Right lobe of liver (tissue), 6 donors: ENCODE measurements at regions not wholly inside any gene's neighbourhood (a gene's known extent, or its start where the extent isn't known, plus 50 kb on each side); places are given as distances from the start of the nearest gene placed in this dataset.

Experiments
- ATAC-seq, 4 donors: fragments of 200-7000 bp; cut with Tn5 transposase; one replicate each; pipeline ENCODE4 v1.9.1; 2020; ENCODE audit warnings: mild to moderate bottlenecking in 4 of 4, moderate library complexity in 4 of 4
- DNase-seq, 3 donors: peaks; one replicate each; pipeline ENCODE4 v3.0.0-alpha.2; 2020
- H3K27ac ChIP-seq, 3 donors: fragments of 200-600 bp; one replicate each; pipeline ENCODE4 v1.8.0; 2022
- H3K27me3 ChIP-seq, 2 donors: fragments of 200-600 bp; one replicate each; pipeline ENCODE4 v1.8.0; 2022
- H3K36me3 ChIP-seq, 4 donors: fragments of 200-600 bp; sonication (generic) in 1 of 4; one replicate each; pipeline versions ENCODE4 v1.5.1 to v1.8.0; 2017 to 2022; ENCODE audit warnings: control low read depth in 1 of 4
- H3K4me1 ChIP-seq, 4 donors: fragments of 200-600 bp; sonication (generic) in 1 of 4; one replicate each; pipeline versions ENCODE4 v1.5.1 to v1.8.0; 2017 to 2022; ENCODE audit warnings: control low read depth in 1 of 4
- H3K4me3 ChIP-seq, 3 donors: fragments of 200-600 bp; one replicate each; pipeline ENCODE4 v1.8.0; 2022
- H3K9me3 ChIP-seq, 4 donors: fragments of 200-600 bp; sonication (generic) in 1 of 4; one replicate each; pipeline versions ENCODE4 v1.5.1 to v1.8.0; 2017 to 2022; ENCODE audit warnings: control low read depth in 1 of 4
- CTCF ChIP-seq, 4 donors: fragments of 200-600 bp in 3 of 4; fragments of 450-650 bp in 1 of 4; IDR thresholded peaks; one replicate each; pipeline versions ENCODE4 v1.5.1 to v1.8.0; 2016 to 2022; ENCODE audit warnings: antibody characterized with exemption in 4 of 4, mild to moderate bottlenecking in 2 of 4
- POLR2A ChIP-seq: fragments of 450-650 bp; IDR thresholded peaks from one replicate; pipeline ENCODE4 v1.6.1; 2017; ENCODE audit warnings: antibody characterized with exemption, mild to moderate bottlenecking
- WGBS: methylation state at CpG from one replicate; pipeline ENCODE4 v1.1.6; 2018; ENCODE audit warnings: low coverage, low lambda C conversion rate; ENCODE audit not compliant: insufficient coverage; ENCODE audit errors: missing lambda C conversion rate; 5-methylcytosine and 5-hydroxymethylcytosine counted together
- intact Hi-C, 2 donors: fragments of 100-400 bp; cut with DNase I; formaldehyde crosslinking; loops; one replicate each; pipeline versions ENCODE4 v1.11.2 to v1.14.1; 2022
- donor health status: DM: no; HTN: yes; CAD: no.
- donor health status: DM: no; HTN: no; CAD: no.
- donor health status: DM: no; HTN: no; CAD: no.
- donor health status: DM: no; HTN: yes; CAD: no.
- donor health status: DM: no; HTN: yes; CAD: no.

- 79% methylated on average over 7 of the region's 7 CpGs for WGBS
Measured at GRCh38 chr14:44113769-44114730, 393.0 kb downstream of the FSCB start.

GRCh38 chr14:44112774-44113460 lies 394.2 kb downstream of the FSCB start:
- Histone ChIP-seq H3K27me3 (no peaks in the 10 kb centered on the region), H3K27ac (no peak overlapping the region), H3K9me3 (no peaks in the 10 kb centered on the region), H3K4me3 (no peak overlapping the region), H3K4me1 (no peaks in the 10 kb centered on the region), H3K36me3 (no peaks in the 10 kb centered on the region)
- intact Hi-C loops, result no loop called here
- DNase-seq, result no peak
- no peak for ATAC-seq
- TF ChIP-seq CTCF (IDR thresholded peaks at IDR 0.05) (no peak), POLR2A (no peak)

More at GRCh38 chr14:44113769-44114730, 393.0 kb downstream of the FSCB start:
- Histone ChIP-seq H3K9me3 (no peaks in the 10 kb centered on the region), H3K27me3 (no peaks in the 10 kb centered on the region), H3K27ac (no peak overlapping the region), H3K36me3 (no peaks in the 10 kb centered on the region), H3K4me1 (no peaks in the 10 kb centered on the region), H3K4me3 (no peak overlapping the region)
- TF ChIP-seq POLR2A (no peak), CTCF (IDR thresholded peaks at IDR 0.05) (no peak)
- DNase-seq (no peak), ATAC-seq (no peak)
- intact Hi-C loops, result no loop called here

DNA sequence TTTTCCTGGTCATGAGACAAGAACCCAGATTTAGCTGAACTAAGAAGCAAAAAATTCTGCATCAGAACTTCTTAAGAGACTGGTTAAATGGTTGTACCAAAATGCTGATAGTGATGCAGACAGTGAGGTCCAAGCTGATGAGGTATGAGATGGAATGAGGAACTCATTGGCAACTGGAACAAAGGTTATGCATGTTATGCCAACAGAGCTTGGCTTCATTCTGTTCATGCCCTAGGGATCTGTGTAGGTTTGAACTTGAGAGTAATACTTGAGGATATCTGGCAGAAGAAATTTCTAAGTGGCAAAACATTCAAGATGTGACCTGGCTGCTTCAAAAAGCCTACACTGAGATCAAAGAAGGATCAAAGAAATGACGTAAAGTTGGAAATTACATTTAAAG lies 398.0 kb downstream of the FSCB start:
- Histone ChIP-seq H3K4me3 (no peak overlapping the region), H3K9me3 (no peaks in the 10 kb centered on the region), H3K27ac (no peak overlapping the region), H3K36me3 (no peaks in the 10 kb centered on the region), H3K4me1 (no peaks in the 10 kb centered on the region), H3K27me3 (no peaks in the 10 kb centered on the region)
- 60% methylated on average over 1 of the region's 1 CpG for WGBS
- intact Hi-C loops, result no loop called here
- DNase-seq (no peak), ATAC-seq (no peak)
- TF ChIP-seq POLR2A, result no peak
- TF ChIP-seq CTCF (IDR thresholded peaks at IDR 0.05), result no peak

- H3K27ac ChIP-seq, result no peak overlapping the region
- no peaks in the 10 kb centered on the region for H3K9me3 ChIP-seq
- no peaks in the 10 kb centered on the region for H3K36me3 ChIP-seq
- TF ChIP-seq POLR2A, result no peak
- ATAC-seq, result no peak
- no peaks in the 10 kb centered on the region for H3K27me3 ChIP-seq
- WGBS, result 78% methylated on average over 1 of the region's 1 CpG
- no peaks in the 10 kb centered on the region for H3K4me1 ChIP-seq
- DNase-seq, result no peak
- H3K4me3 ChIP-seq, result no peak overlapping the region
- intact Hi-C loops, result no loop called here
Measured at GRCh38 chr14:44108601-44109000, 398.5 kb downstream of the FSCB start.

DNA sequence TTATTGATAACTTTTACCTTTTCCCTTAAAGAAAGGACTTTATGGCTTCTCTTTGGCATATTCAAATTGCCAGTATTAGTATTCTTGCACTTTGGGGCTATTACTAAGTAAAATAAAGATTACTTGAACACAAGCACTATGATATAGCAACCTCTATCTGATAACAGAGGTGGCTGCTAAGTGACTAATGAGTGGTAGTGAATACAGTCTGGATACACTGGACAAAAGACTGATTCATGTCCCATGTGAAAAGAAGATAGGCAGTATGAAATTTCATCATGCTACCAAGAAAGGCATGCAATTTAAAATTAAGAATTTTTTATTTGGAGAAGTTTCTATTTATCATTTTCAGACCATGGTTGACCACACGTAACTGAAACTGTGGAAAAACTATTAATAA lies 399.9 kb downstream of the FSCB start:
- no peak overlapping the region for H3K27ac ChIP-seq
- H3K27me3 ChIP-seq, result no peaks in the 10 kb centered on the region
- ATAC-seq (no peak), DNase-seq (no peak)
- H3K9me3 ChIP-seq, result no peaks in the 10 kb centered on the region
- no peak overlapping the region for H3K4me3 ChIP-seq
- TF ChIP-seq POLR2A, result no peak
- TF ChIP-seq CTCF (IDR thresholded peaks at IDR 0.05), result no peak
- H3K4me1 ChIP-seq, result no peaks in the 10 kb centered on the region
- intact Hi-C loops, result no loop called here
- H3K36me3 ChIP-seq, result no peaks in the 10 kb centered on the region
- WGBS, result 86% methylated on average over 1 of the region's 1 CpG
